ENCODE measurements at regions not wholly inside any gene's neighbourhood (a gene's known extent, or its start where the extent isn't known, plus 50 kb on each side); places are given as distances from the start of the nearest gene placed in this dataset.

- TF ChIP-seq GATA1 (IDR thresholded peaks at IDR 0.05; ENCODE audit: low read depth, low read length) (no peak), POLR2A (IDR thresholded peaks at IDR 0.05; ENCODE audit: low read length) (no peak)
- DNase-seq, result no peak
Measured at GRCh38 chr6:113347436-113347835, 509.7 kb upstream of the MARCKS start.

DNA sequence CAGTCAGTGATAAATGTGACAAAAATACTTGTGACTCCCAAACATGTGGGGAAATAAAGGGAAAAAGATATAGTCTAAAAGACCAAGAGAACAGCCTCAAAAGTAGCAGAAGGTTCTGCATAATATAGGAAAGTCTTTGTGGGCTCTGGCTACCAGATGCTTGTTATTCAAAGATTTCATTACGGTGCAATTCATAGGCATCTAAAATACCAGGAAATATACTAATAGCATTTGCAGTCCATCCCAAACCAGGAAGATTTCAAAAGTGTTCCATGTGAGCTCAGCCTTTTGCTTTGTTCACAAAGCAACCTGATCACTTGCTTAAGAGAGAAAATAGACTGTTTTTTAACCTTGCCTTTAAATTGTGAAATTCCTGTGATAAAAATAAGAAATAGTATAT, 506.7 kb upstream of the MARCKS start:
- no peak for DNase-seq
- TF ChIP-seq POLR2A (IDR thresholded peaks at IDR 0.05; ENCODE audit: low read length) (no peak), GATA1 (IDR thresholded peaks at IDR 0.05; ENCODE audit: low read depth, low read length) (no peak)

DNA sequence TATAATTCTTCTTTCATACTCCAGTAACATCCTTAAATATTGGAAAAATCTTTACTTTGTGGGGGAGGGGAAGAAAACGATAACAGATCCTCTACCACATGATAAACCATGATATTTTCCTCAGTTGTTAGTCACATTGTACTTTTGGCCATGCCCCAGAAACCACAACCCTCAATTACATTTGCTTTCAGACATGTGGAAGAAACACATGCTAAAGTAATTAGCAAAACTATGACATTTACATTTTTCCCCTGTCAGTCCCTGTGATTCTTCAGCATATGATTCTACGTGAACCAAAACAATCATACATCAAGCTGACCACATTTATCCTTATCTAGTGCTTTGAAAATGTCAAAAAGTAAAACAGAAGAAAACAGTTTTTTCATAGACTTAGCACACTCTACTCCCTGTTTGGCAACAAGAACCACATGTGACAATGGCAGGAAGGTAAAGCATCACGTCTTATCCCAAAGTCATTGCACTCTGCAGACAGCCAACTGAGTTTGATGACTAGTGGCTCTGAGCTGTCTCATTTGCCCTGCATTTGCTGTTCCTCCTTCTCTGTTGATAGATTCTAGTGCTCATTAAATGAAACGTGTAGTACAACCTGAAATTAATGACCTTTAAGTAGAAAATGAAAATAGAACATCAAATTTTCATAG, 505.8 kb upstream of the MARCKS start:
- no peak for TF ChIP-seq POLR2A (IDR thresholded peaks at IDR 0.05; ENCODE audit: low read length)
- no peak for TF ChIP-seq GATA1 (IDR thresholded peaks at IDR 0.05; ENCODE audit: low read depth, low read length)
- no peak for DNase-seq

GRCh38 chr6:113352029-113352801, 504.9 kb upstream of the MARCKS start:
- no peak for DNase-seq
- TF ChIP-seq GATA1 (IDR thresholded peaks at IDR 0.05; ENCODE audit: low read depth, low read length) (no peak), POLR2A (IDR thresholded peaks at IDR 0.05; ENCODE audit: low read length) (no peak)

GRCh38 chr6:113352831-113353230, 504.3 kb upstream of the MARCKS start:
- no peak for TF ChIP-seq POLR2A (IDR thresholded peaks at IDR 0.05; ENCODE audit: low read length)
- no peak for TF ChIP-seq GATA1 (IDR thresholded peaks at IDR 0.05; ENCODE audit: low read depth, low read length)
- no peak for DNase-seq

- DNase-seq, result no peak
- TF ChIP-seq GATA1 (IDR thresholded peaks at IDR 0.05; ENCODE audit: low read depth, low read length) (no peak), POLR2A (IDR thresholded peaks at IDR 0.05; ENCODE audit: low read length) (no peak)
Measured at GRCh38 chr6:113353392-113353791, 503.8 kb upstream of the MARCKS start.

- TF ChIP-seq POLR2A (IDR thresholded peaks at IDR 0.05; ENCODE audit: low read length), result no peak
- DNase-seq, result no peak
Measured at GRCh38 chr6:113354204-113354895, 502.8 kb upstream of the MARCKS start.

GRCh38 chr6:113356139-113356538, 501.0 kb upstream of the MARCKS start:
- TF ChIP-seq GATA1 (IDR thresholded peaks at IDR 0.05; ENCODE audit: low read depth, low read length) (no peak), POLR2A (IDR thresholded peaks at IDR 0.05; ENCODE audit: low read length) (no peak)
- DNase-seq, result no peak

GRCh38 chr6:113357041-113357440, 500.1 kb upstream of the MARCKS start:
- TF ChIP-seq POLR2A (IDR thresholded peaks at IDR 0.05; ENCODE audit: low read length) (no peak), GATA1 (IDR thresholded peaks at IDR 0.05; ENCODE audit: low read depth, low read length) (no peak)
- no peak for DNase-seq

GRCh38 chr6:113358063-113358583, 499.0 kb upstream of the MARCKS start:
- no peak for DNase-seq
- TF ChIP-seq GATA1 (IDR thresholded peaks at IDR 0.05; ENCODE audit: low read depth, low read length) (no peak), POLR2A (IDR thresholded peaks at IDR 0.05; ENCODE audit: low read length) (no peak)

- TF ChIP-seq POLR2A (IDR thresholded peaks at IDR 0.05; ENCODE audit: low read length), result no peak
- TF ChIP-seq GATA1 (IDR thresholded peaks at IDR 0.05; ENCODE audit: low read depth, low read length), result no peak
- no peak for DNase-seq
Measured at GRCh38 chr6:113359155-113360140, 497.7 kb upstream of the MARCKS start.

GRCh38 chr6:113361014-113361645, 496.0 kb upstream of the MARCKS start:
- no peak for DNase-seq
- TF ChIP-seq POLR2A (IDR thresholded peaks at IDR 0.05; ENCODE audit: low read length) (no peak), GATA1 (IDR thresholded peaks at IDR 0.05; ENCODE audit: low read depth, low read length) (no peak)
